Keratinocyte (primary cell): ENCODE measurements at regions not wholly inside any gene's neighbourhood (a gene's known extent, or its start where the extent isn't known, plus 50 kb on each side); places are given as distances from the start of the nearest gene placed in this dataset.

Experiments used
- DNase-seq: peaks from one replicate; pipeline ENCODE4 v3.0.0-alpha.2; 2011; ENCODE audit warnings: low read depth, missing footprints, low spot score
- FAIRE-seq: peaks from 2 replicates; lab custom pipeline; 2011; peaks lifted over from hg19 to GRCh38; lab: Jason Lieb, UNC
- H2AFZ ChIP-seq: 2 replicates; pipeline ENCODE4 v1.6.0; 2012; ENCODE audit warnings: low read length, control low read depth, inconsistent platforms; ENCODE audit not compliant: control insufficient read depth
- H3K27ac ChIP-seq: 2 replicates; pipeline ENCODE4 v1.5.1; 2011; ENCODE audit warnings: low read length; ENCODE audit not compliant: control insufficient read depth, insufficient read depth
- H3K27me3 ChIP-seq: 3 replicates; pipeline ENCODE4 v1.6.0; 2011; ENCODE audit warnings: low read length; ENCODE audit not compliant: control insufficient read depth, insufficient read depth; ENCODE audit errors: extremely low read depth
- H3K36me3 ChIP-seq, 2 experiments: 2 replicates in 1 of 2; 3 replicates in 1 of 2; pipeline ENCODE4 v1.5.1; 2011; ENCODE audit warnings: low read length in 2 of 2, mild to moderate bottlenecking in 1 of 2; ENCODE audit not compliant: control insufficient read depth in 2 of 2, insufficient read depth in 2 of 2; ENCODE audit errors: extremely low read depth in 1 of 2
- H3K4me1 ChIP-seq: 3 replicates; pipeline ENCODE4 v1.5.1; 2011; ENCODE audit warnings: low read length; ENCODE audit not compliant: control insufficient read depth, insufficient read depth; ENCODE audit errors: extremely low read depth
- H3K4me2 ChIP-seq: 3 replicates; pipeline ENCODE4 v1.6.0; 2011; ENCODE audit warnings: low read depth, low read length; ENCODE audit not compliant: control insufficient read depth, insufficient read depth; ENCODE audit errors: extremely low read depth
- H3K4me3 ChIP-seq, 3 experiments: fragments of 200-600 bp in 1 of 3; sonication (generic) in 1 of 3; 2 replicates in 2 of 3; 3 replicates in 1 of 3; pipeline ENCODE4 v1.5.1; 2011 to 2016; ENCODE audit warnings: low read length in 3 of 3, mild to moderate bottlenecking in 3 of 3, control low read depth in 2 of 3, inconsistent platforms in 1 of 3, low read depth in 1 of 3, mixed read lengths in 1 of 3, mixed run types in 1 of 3, moderate library complexity in 1 of 3; ENCODE audit not compliant: control insufficient read depth in 2 of 3, insufficient read depth in 2 of 3; ENCODE audit errors: extremely low read depth in 1 of 3
- H3K79me2 ChIP-seq: 2 replicates; pipeline ENCODE4 v1.6.0; 2012; ENCODE audit warnings: low read length; ENCODE audit not compliant: control insufficient read depth, insufficient read depth
- H3K9ac ChIP-seq: 3 replicates; pipeline ENCODE4 v1.6.0; 2011; ENCODE audit warnings: low read length; ENCODE audit not compliant: control insufficient read depth, insufficient read depth; ENCODE audit errors: extremely low read depth
- H3K9me1 ChIP-seq: 3 replicates; pipeline ENCODE4 v1.6.0; 2011; ENCODE audit warnings: low read length; ENCODE audit not compliant: control insufficient read depth, insufficient read depth; ENCODE audit errors: extremely low read depth
- H3K9me3 ChIP-seq: 2 replicates; pipeline ENCODE4 v1.5.1; 2012; ENCODE audit warnings: low read depth, low read length; ENCODE audit not compliant: control insufficient read depth
- H4K20me1 ChIP-seq: 3 replicates; pipeline ENCODE4 v1.6.0; 2011; ENCODE audit warnings: low read length; ENCODE audit not compliant: control insufficient read depth, insufficient read depth; ENCODE audit errors: extremely low read depth
- CTCF ChIP-seq, 3 experiments: IDR thresholded peaks in 1 of 3; conservative IDR thresholded peaks in 1 of 3; optimal IDR thresholded peaks in 1 of 3; 2 replicates in 2 of 3; 3 replicates in 1 of 3; pipeline versions ENCODE3 to v1.5.1; 2011; ENCODE audit warnings: low read length in 3 of 3, mild to moderate bottlenecking in 3 of 3, moderate library complexity in 2 of 3, control low read depth in 1 of 3, inconsistent platforms in 1 of 3; ENCODE audit not compliant: insufficient read depth in 2 of 3; ENCODE audit errors: extremely low read depth in 1 of 3
- EZH2 ChIP-seq: IDR thresholded peaks from one replicate; pipeline ENCODE4 v1.6.1; 2012; ENCODE audit warnings: inconsistent platforms, mild to moderate bottlenecking, low read length, moderate library complexity
- dilution Hi-C: fragments of 300-500 bp; cut with MboI; formaldehyde crosslinking; loops from one replicate; pipeline ENCODE4 v1.7.0; 2020; ENCODE audit warnings: low sequenced_read_pairs; ENCODE audit not compliant: extremely low pct_ligation_motif_present

- no peak for FAIRE-seq
Observed at GRCh38 chr12:4202487-4202886, 71.1 kb upstream of the CCND2 start.

GRCh38 chr12:4201333-4202100 is 72.0 kb upstream of the CCND2 start:
- H3K27ac ChIP-seq = no peak overlapping the region
- H4K20me1 ChIP-seq = no peaks in the 10 kb centered on the region
- DNase-seq = no peak
- H3K27me3 ChIP-seq = peaks cover 36% of the 10 kb centered on the region
- H3K9ac ChIP-seq = no peak overlapping the region
- no peak for FAIRE-seq
- H3K9me1 ChIP-seq = no peaks in the 10 kb centered on the region
- TF ChIP-seq EZH2 = no peak
- no peak for TF ChIP-seq CTCF (optimal IDR thresholded peaks at IDR 0.05 in 1 of 3, IDR thresholded peaks at IDR 0.05 in 1 of 3, conservative IDR thresholded peaks at IDR 0.05 in 1 of 3; ENCODE audit: extremely low read depth in 1 of 3, insufficient read depth in 2 of 3, low read length in 3 of 3)
- no peak overlapping the region for H2AFZ ChIP-seq
- no peaks in the 10 kb centered on the region for H3K36me3 ChIP-seq
- no peak overlapping the region for H3K4me3 ChIP-seq
- no peak overlapping the region for H3K4me2 ChIP-seq
- no peaks in the 10 kb centered on the region for H3K9me3 ChIP-seq
- H3K79me2 ChIP-seq = no peaks in the 10 kb centered on the region
- H3K4me1 ChIP-seq = no peaks in the 10 kb centered on the region
- dilution Hi-C loops = no loop called here

More at GRCh38 chr12:4202487-4202886, 71.1 kb upstream of the CCND2 start:
- no peaks in the 10 kb centered on the region for H4K20me1 ChIP-seq
- H3K9ac ChIP-seq = no peak overlapping the region
- peaks cover 36% of the 10 kb centered on the region for H3K27me3 ChIP-seq
- H3K4me1 ChIP-seq = no peaks in the 10 kb centered on the region
- H2AFZ ChIP-seq = no peak overlapping the region
- no peaks in the 10 kb centered on the region for H3K79me2 ChIP-seq
- no peaks in the 10 kb centered on the region for H3K36me3 ChIP-seq
- no peak overlapping the region for H3K4me3 ChIP-seq
- dilution Hi-C loops = no loop called here
- DNase-seq = no peak
- no peaks in the 10 kb centered on the region for H3K9me3 ChIP-seq
- no peaks in the 10 kb centered on the region for H3K9me1 ChIP-seq
- TF ChIP-seq CTCF (optimal IDR thresholded peaks at IDR 0.05 in 1 of 3, IDR thresholded peaks at IDR 0.05 in 1 of 3, conservative IDR thresholded peaks at IDR 0.05 in 1 of 3; ENCODE audit: extremely low read depth in 1 of 3, insufficient read depth in 2 of 3, low read length in 3 of 3) = no peak
- no peak for TF ChIP-seq EZH2
- no peak overlapping the region for H3K27ac ChIP-seq
- no peak overlapping the region for H3K4me2 ChIP-seq
